Mesenchymal stem cell (in vitro differentiated cells and primary cell): ENCODE measurements at regions not wholly inside any gene's neighbourhood (a gene's known extent, or its start where the extent isn't known, plus 50 kb on each side); places are given as distances from the start of the nearest gene placed in this dataset.
"Not testable (repeated sequence)": the region's sequence is repeated elsewhere in the genome, so short reads cannot be mapped to it uniquely, and the experiment has no call there.

Experiments
- DNase-seq: peaks from one replicate; pipeline ENCODE4 v3.0.0-alpha.2; 2013
- H2AFZ ChIP-seq: one replicate; pipeline ENCODE4 v1.6.1; 2013; ENCODE audit warnings: low read depth, mild to moderate bottlenecking, control low read depth, inconsistent platforms, low read length, moderate library complexity
- H2AK5ac ChIP-seq: 2 replicates; pipeline ENCODE4 v1.6.1; 2013; ENCODE audit warnings: low read length, moderate library complexity, mild to moderate bottlenecking, inconsistent platforms; ENCODE audit not compliant: severe bottlenecking
- H2BK120ac ChIP-seq: one replicate; pipeline ENCODE4 v1.6.1; 2013; ENCODE audit warnings: low read depth, mild to moderate bottlenecking, inconsistent platforms, low read length, moderate library complexity
- H2BK12ac ChIP-seq, 2 experiments: one replicate each; pipeline ENCODE4 v1.6.1; 2013; ENCODE audit warnings: inconsistent platforms in 2 of 2, low read length in 2 of 2, mild to moderate bottlenecking in 2 of 2, moderate library complexity in 2 of 2, control low read depth in 1 of 2
- H2BK15ac ChIP-seq: one replicate; pipeline ENCODE4 v1.6.1; 2013; ENCODE audit warnings: mild to moderate bottlenecking, low read depth, inconsistent platforms; ENCODE audit not compliant: poor library complexity, severe bottlenecking
- H2BK5ac ChIP-seq: 2 replicates; pipeline ENCODE4 v1.6.1; 2013; ENCODE audit warnings: low read depth, mild to moderate bottlenecking, low read length, control low read depth, inconsistent platforms; ENCODE audit not compliant: poor library complexity, severe bottlenecking
- H3K14ac ChIP-seq, 2 experiments: one replicate each; pipeline ENCODE4 v1.6.1; 2013; ENCODE audit warnings: inconsistent platforms in 2 of 2, low read length in 2 of 2, control low read depth in 1 of 2, mild to moderate bottlenecking in 1 of 2, moderate library complexity in 1 of 2
- H3K18ac ChIP-seq, 2 experiments: one replicate each; pipeline ENCODE4 v1.6.1; 2013; ENCODE audit warnings: inconsistent platforms in 2 of 2, low read length in 2 of 2, control low read depth in 1 of 2, low read depth in 1 of 2, mild to moderate bottlenecking in 1 of 2
- H3K23ac ChIP-seq, 2 experiments: one replicate each; pipeline ENCODE4 v1.6.1; 2013; ENCODE audit warnings: inconsistent platforms in 2 of 2, low read length in 2 of 2, mild to moderate bottlenecking in 2 of 2, moderate library complexity in 2 of 2, control low read depth in 1 of 2
- H3K27ac ChIP-seq: 2 replicates; pipeline ENCODE4 v1.5.1; 2013; ENCODE audit warnings: mild to moderate bottlenecking, moderate library complexity, low read length, control low read depth, inconsistent platforms; ENCODE audit not compliant: poor library complexity, severe bottlenecking
- H3K27me3 ChIP-seq, 2 experiments: 2 replicates each; pipeline versions ENCODE4 v1.6.1 to v1.7.0; 2013; ENCODE audit warnings: low read length in 2 of 2, mild to moderate bottlenecking in 2 of 2, moderate library complexity in 2 of 2, control low read depth in 1 of 2, inconsistent platforms in 1 of 2; ENCODE audit not compliant: control insufficient read depth in 1 of 2, insufficient read depth in 1 of 2
- H3K36me3 ChIP-seq, 2 experiments: 2 replicates each; pipeline versions ENCODE4 v1.6.1 to v1.7.0; 2013; ENCODE audit warnings: low read length in 2 of 2, control low read depth in 1 of 2, inconsistent platforms in 1 of 2, low read depth in 1 of 2, mild to moderate bottlenecking in 1 of 2; ENCODE audit not compliant: insufficient read depth in 2 of 2, control insufficient read depth in 1 of 2
- H3K4ac ChIP-seq, 2 experiments: one replicate each; pipeline ENCODE4 v1.6.1; 2013; ENCODE audit warnings: inconsistent platforms in 2 of 2, low read length in 2 of 2, mild to moderate bottlenecking in 2 of 2, moderate library complexity in 2 of 2, control low read depth in 1 of 2, low read depth in 1 of 2
- H3K4me1 ChIP-seq: 2 replicates; pipeline ENCODE4 v1.6.1; 2013; ENCODE audit warnings: low read depth, low read length, control low read depth; ENCODE audit not compliant: control insufficient read depth, insufficient read depth
- H3K4me2 ChIP-seq: 2 replicates; pipeline ENCODE4 v1.6.1; 2013; ENCODE audit warnings: low read length, mild to moderate bottlenecking, inconsistent platforms; ENCODE audit not compliant: poor library complexity, severe bottlenecking
- H3K4me3 ChIP-seq, 2 experiments: 2 replicates each; pipeline versions ENCODE4 v1.5.1 to v1.7.0; 2013; ENCODE audit warnings: low read length in 2 of 2, mild to moderate bottlenecking in 2 of 2, control low read depth in 1 of 2, low read depth in 1 of 2; ENCODE audit not compliant: insufficient read depth in 1 of 2
- H3K79me1 ChIP-seq: replicated peaks from 2 replicates; pipeline ENCODE4 v1.6.1; 2013; ENCODE audit warnings: mild to moderate bottlenecking, control low read depth, low read length, inconsistent platforms; ENCODE audit not compliant: poor library complexity, severe bottlenecking
- H3K9ac ChIP-seq: 2 replicates; pipeline ENCODE4 v1.7.0; 2013; ENCODE audit warnings: mild to moderate bottlenecking, low read length, moderate library complexity
- H3K9me3 ChIP-seq: 2 replicates; pipeline ENCODE4 v1.7.0; 2013; ENCODE audit warnings: mild to moderate bottlenecking, low read length; ENCODE audit not compliant: control insufficient read depth
- H4K8ac ChIP-seq: one replicate; pipeline ENCODE4 v1.6.1; 2013; ENCODE audit warnings: inconsistent platforms, mild to moderate bottlenecking, low read length, moderate library complexity
- H4K91ac ChIP-seq: one replicate; pipeline ENCODE4 v1.6.1; 2013; ENCODE audit warnings: mild to moderate bottlenecking, low read length, inconsistent platforms
- WGBS: methylation state at CpG from one replicate; pipeline ENCODE4 v1.1.7; 2013; ENCODE audit warnings: mixed read lengths; 5-methylcytosine and 5-hydroxymethylcytosine counted together

- Histone ChIP-seq H3K27ac (no peak overlapping the region), H3K4me3 (no peak overlapping the region), H2BK120ac (no peak overlapping the region), H3K27me3 (no peaks in the 10 kb centered on the region), H3K9ac (no peak overlapping the region), H3K4me1 (no peaks in the 10 kb centered on the region), H3K18ac (no peak overlapping the region), H3K9me3 (peaks cover 18% of the 10 kb centered on the region), H3K23ac (no peak overlapping the region), H3K36me3 (no peaks in the 10 kb centered on the region), H2AFZ (no peak overlapping the region), H3K4me2 (no peak overlapping the region), H3K4ac (no peak overlapping the region), H3K14ac (no peak overlapping the region), H4K8ac (no peak overlapping the region), H2BK12ac (no peak overlapping the region), H3K79me1 (no peaks in the 10 kb centered on the region), H2BK5ac (no peak overlapping the region), H2BK15ac (no peak overlapping the region), H2AK5ac (no peak overlapping the region), H4K91ac (peak overlapping the region; percentile 50)
- 54% methylated on average over 6 of the region's 6 CpGs for WGBS
- no peak for DNase-seq
Measured at GRCh38 chr10:109663122-109663521, 260.2 kb downstream of the XPNPEP1 start.

- not testable (repeated sequence) for H2AK5ac ChIP-seq, H3K4me2 ChIP-seq, H3K9ac ChIP-seq, H3K79me1 ChIP-seq, H3K4ac ChIP-seq, H2BK12ac ChIP-seq, H3K36me3 ChIP-seq, H2AFZ ChIP-seq, H3K27ac ChIP-seq, H2BK15ac ChIP-seq, DNase-seq, H2BK5ac ChIP-seq, H3K9me3 ChIP-seq, H3K14ac ChIP-seq, H4K8ac ChIP-seq, H3K4me1 ChIP-seq, H4K91ac ChIP-seq, H3K4me3 ChIP-seq, H3K23ac ChIP-seq, H2BK120ac ChIP-seq, H3K18ac ChIP-seq, H3K27me3 ChIP-seq
- 81% methylated on average over 12 of the region's 12 CpGs for WGBS
Measured at GRCh38 chr10:109652612-109653011, 270.7 kb downstream of the XPNPEP1 start.

GRCh38 chr10:109650228-109650627 lies 273.1 kb downstream of the XPNPEP1 start:
- Histone ChIP-seq H3K4me3 (no peak overlapping the region), H3K79me1 (no peaks in the 10 kb centered on the region), H3K4me2 (no peak overlapping the region), H3K9me3 (no peaks in the 10 kb centered on the region), H3K18ac (no peak overlapping the region), H3K4me1 (no peaks in the 10 kb centered on the region), H2BK12ac (no peak overlapping the region), H2BK15ac (no peak overlapping the region), H3K14ac (no peak overlapping the region), H2BK120ac (no peak overlapping the region), H3K27me3 (no peaks in the 10 kb centered on the region), H2BK5ac (no peak overlapping the region), H3K27ac (no peak overlapping the region), H2AFZ (no peak overlapping the region), H4K8ac (no peak overlapping the region), H3K9ac (no peak overlapping the region), H2AK5ac (no peak overlapping the region), H3K36me3 (no peaks in the 10 kb centered on the region), H4K91ac (no peak overlapping the region), H3K23ac (no peak overlapping the region), H3K4ac (no peak overlapping the region)
- DNase-seq, result no peak
- 58% methylated on average over 1 of the region's 1 CpG for WGBS

GRCh38 chr10:109647627-109648026 lies 275.7 kb downstream of the XPNPEP1 start:
- H3K9me3 ChIP-seq, result no peaks in the 10 kb centered on the region
- H3K27me3 ChIP-seq, result no peaks in the 10 kb centered on the region
- WGBS, result 40% methylated on average over 3 of the region's 5 CpGs
- H3K4me2 ChIP-seq, result no peak overlapping the region
- DNase-seq, result no peak
- no peak overlapping the region for H3K27ac ChIP-seq
- no peak overlapping the region for H4K91ac ChIP-seq
- no peak overlapping the region for H2BK120ac ChIP-seq
- H2AK5ac ChIP-seq, result no peak overlapping the region
- no peaks in the 10 kb centered on the region for H3K79me1 ChIP-seq
- H3K36me3 ChIP-seq, result no peaks in the 10 kb centered on the region
- no peak overlapping the region for H3K14ac ChIP-seq
- H3K18ac ChIP-seq, result no peak overlapping the region
- H3K9ac ChIP-seq, result no peak overlapping the region
- no peak overlapping the region for H3K23ac ChIP-seq
- no peak overlapping the region for H2BK5ac ChIP-seq
- no peak overlapping the region for H2BK12ac ChIP-seq
- H3K4me3 ChIP-seq, result no peak overlapping the region
- H2BK15ac ChIP-seq, result no peak overlapping the region
- H4K8ac ChIP-seq, result no peak overlapping the region
- H2AFZ ChIP-seq, result no peak overlapping the region
- no peaks in the 10 kb centered on the region for H3K4me1 ChIP-seq
- no peak overlapping the region for H3K4ac ChIP-seq
